GM19324 (cell line): ENCODE measurements at regions not wholly inside any gene's neighbourhood (a gene's known extent, or its start where the extent isn't known, plus 50 kb on each side); places are given as distances from the start of the nearest gene placed in this dataset.

Experiments
- ATAC-seq: cut with Tn5 transposase; IDR thresholded peaks from one replicate; pipeline ENCODE4 v1.9.1; 2021; ENCODE audit warnings: mild to moderate bottlenecking, moderate library complexity; ENCODE audit not compliant: unreplicated experiment, low FRiP score

DNA sequence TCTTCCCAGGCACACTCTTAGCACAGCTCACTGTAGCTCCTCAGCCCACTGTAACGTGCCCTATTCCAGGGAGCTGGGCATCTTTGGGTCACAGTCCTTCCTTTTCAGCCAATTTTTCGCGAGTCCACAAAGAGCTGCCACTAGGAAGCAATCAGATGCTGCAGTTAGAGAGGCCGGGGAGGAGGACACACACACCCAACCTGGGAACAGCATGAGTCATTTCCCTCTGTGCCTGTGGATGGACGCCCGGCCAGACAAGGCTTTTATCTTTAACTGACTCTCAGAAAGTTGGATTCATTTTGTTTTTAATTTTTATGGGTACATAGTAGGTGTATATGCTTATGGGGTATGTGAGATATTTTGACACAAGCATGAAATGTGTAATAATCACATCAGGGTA lies 918.6 kb downstream of the UQCRFS1 start:
- no peak for ATAC-seq

DNA sequence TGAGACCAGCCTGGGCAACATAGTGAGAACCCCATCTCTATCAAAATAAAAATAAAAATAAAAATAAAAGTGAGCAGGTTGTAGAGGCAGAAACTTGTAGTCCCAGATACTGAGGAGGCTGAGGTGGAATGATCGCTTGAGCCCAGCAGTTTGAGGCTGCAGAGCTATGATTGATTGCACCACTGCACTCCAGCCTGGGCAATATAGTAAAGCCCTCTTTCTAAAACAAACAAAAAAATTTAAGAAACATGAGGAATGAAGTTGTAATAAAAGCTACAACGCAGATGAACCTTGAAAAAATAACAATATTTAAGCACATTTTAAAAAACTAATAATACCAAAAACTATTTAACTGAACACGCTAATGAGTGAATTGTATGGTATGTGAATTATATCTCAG lies 919.3 kb downstream of the UQCRFS1 start:
- no peak for ATAC-seq

DNA sequence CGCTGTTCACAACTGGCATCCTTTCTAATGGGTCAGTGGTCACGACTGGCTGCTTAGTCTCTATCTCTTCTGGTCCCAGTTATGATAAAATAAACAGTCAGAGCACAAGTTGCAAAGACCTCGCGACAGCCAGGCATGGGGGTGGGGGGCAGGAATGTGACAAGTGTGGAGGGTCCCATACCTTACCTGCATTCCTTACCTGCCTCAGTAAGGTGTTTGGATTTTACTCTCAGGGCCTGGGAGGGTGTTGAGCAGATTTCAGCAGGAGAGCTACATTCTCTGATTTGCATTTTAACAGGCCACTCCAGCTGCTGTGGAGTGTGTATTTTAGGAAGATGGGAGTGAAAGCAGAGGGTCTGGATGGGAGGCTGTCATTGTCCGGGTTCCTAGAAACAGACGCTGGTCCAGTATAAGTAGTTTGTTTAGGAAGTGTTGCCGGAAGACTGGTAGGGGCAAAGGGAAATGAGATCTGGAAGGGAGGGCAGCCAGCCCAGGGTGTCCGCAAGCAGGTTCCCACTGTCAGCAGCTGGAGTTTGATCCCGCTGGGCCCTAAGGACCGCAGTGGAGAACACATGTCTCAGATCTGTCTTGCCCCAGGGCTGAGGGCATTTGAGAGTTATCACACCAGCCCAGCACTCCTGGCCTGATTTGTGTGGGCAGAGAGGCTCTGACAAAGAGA lies 920.0 kb downstream of the UQCRFS1 start:
- ATAC-seq = no peak

DNA sequence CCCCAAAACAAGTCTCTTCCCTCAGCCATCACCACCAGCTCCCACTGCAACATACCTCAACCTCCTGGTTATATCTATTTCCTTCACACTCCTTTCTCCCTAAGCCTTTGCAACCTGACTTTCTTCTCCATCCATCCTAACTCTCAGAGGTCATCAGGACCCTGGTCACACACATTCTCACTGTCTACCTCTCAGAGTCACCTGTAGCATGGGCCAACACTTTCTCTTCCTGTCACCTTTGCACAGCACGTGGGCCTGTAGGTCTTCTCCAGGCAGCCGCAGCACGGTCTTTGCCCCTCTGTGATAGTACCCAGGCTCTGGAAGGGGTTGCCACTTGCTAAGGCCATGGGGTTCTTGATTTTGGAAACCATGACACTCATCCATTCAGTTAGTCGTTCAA lies 921.1 kb downstream of the UQCRFS1 start:
- no peak for ATAC-seq

DNA sequence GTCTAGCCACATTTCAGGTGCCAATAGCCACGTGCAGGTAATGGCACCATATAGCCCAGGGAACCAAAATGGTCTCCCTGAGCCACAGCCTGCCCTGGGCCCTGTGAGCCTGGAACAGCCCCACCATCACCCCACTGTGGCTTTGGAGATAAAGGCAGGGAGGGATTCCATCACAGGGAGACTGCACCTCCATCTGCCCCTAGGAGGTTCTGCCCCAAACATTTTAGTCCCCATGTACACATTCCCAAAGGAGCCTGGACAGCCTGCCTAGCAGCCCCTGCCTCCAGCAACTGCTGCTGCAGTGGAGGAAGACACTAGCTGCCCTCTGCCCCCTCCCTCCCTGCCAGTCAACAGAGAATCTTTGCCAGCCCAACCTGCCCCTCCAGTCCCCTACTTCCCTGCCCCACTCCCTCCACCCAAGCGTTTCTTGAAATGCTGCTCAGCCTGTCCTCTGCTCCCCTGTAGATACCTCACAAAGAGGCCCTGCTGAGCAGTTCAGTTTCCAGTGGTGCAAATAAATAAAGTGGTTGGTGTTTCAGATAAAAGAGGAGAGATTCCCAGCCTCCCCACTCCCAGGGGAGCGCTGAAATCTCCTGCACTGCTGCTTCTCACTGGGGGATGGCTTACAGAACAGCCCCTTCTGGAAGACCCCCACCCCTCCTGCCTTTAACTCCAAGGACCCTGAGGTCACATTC lies 921.8 kb downstream of the UQCRFS1 start:
- no peak for ATAC-seq

DNA sequence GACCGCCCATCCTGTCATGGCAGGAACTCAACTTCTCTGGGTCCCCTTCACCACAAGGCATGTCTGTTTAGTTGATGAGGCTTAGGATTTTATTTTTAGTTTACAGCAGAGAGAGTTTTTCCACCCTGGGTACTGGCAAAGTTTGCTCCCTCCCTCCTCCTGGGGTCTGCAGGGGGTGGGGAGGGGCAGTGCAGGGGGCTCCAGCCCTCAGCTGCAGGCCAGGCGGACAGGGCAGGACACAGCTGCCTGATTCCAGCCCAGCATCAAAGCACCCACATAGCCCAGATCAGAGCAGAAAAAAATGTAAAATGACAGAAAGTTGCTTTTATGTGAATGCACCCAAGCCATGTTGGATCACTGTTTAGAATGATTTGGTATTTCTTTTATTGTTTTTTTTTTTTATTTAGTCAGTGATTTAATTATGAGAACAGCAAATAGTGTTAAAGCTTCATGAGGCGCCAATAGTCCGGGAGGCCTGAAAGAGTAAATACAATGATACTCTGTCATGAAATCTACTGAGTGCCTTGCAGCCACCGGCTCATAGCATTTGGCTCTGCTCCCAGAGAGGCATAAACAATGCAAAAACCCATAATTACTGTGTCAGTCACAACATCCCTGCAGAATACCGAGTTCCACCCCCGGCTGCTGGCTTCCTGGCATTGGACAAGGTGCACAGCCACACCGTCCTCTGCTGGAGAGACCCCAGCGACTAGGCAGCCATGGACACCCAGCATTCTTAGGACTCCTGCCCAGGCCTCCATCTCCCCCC lies 923.5 kb downstream of the UQCRFS1 start:
- ATAC-seq = no peak

DNA sequence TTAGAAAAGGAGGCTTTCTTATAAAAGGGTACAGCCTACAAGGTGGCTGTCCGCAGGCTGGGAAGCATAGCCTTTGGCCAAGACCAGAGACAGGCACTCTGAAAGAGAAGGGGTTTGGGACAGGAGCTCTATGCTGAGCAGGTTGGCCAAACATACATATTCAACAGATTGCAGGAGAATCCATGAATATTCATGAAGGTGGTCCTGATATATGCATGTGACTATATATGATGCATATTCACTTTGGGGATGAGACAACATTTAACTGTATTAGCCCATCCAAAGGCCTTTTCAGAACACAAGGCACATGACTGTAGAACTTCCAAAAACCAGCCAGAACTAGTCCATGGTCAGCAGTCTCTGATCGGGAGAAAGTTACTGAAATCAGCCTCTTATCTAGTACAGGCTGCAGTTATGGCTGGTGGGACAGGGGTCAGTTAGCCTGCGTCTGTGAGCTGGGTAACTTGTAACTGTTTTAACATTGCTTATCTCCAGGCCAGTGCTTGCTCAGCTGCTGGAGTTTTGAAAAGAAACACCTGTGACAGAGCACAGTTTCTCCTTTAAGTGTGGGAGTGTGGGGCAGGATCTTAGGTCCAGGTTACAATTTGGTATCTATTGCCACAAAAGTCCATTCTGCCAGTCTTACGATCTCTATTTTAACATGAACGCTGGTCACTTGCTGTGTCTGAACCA lies 924.2 kb downstream of the UQCRFS1 start:
- no peak for ATAC-seq

DNA sequence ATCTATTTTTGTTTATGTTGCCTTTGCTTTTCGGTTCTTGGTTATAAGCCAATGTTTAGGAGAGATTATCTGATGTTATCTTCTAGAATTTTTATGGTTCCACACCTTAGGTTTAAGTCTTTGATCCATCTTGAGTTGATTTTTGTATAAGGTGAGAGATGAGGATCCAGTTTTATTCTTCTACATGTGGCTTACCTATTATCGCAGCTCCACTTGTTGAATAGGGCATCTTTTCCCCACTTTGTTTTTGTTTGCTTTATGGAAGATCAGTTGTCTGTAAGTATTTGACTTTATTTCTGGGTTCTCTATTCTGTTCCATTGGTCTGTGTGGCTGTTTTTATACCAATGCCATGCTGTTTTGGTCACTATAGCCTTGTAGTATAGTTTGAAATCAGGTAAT lies 927.0 kb downstream of the UQCRFS1 start:
- ATAC-seq = no peak

DNA sequence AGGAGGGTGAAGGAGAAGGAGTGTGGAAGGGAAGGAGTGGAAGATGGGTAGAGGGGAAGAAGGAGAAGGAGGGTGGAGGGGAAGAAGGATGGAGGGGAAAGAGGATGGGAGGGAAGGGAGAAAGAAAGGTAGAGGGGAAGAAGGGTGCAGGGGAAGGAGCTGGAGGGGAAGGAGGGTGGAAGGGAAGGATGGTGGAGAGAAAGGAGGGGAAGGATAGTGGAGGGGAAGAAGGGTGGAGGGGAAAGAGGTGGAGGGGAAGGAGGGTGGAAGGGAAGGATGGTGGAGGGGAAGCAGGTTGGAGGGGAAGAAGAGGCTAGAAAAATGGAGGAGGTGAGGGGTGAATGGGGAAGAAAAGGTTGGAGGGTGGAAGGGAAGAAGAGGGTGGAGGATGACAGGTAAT lies 927.9 kb downstream of the UQCRFS1 start:
- ATAC-seq = no peak

DNA sequence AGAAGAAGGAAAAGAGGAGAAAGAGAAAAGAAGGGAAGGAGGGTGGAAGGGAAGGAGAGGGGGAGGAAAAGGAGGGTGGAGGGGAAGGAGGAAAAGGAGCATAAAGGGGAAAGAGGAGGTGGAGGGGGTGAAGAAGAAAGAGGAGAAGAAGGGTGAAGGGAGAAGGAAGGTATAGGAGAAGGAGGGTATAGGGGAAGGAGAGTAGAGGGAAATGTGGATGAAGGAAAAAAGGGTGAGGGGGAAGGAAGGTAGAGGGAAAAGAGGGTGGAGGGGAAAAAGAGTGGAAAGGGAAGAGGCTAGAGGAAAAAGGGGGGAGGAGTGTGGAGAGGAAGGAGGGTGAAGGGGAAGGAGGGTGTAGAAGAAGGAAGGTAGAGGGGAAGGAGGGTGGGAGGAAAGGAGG lies 928.6 kb downstream of the UQCRFS1 start:
- ATAC-seq = no peak

DNA sequence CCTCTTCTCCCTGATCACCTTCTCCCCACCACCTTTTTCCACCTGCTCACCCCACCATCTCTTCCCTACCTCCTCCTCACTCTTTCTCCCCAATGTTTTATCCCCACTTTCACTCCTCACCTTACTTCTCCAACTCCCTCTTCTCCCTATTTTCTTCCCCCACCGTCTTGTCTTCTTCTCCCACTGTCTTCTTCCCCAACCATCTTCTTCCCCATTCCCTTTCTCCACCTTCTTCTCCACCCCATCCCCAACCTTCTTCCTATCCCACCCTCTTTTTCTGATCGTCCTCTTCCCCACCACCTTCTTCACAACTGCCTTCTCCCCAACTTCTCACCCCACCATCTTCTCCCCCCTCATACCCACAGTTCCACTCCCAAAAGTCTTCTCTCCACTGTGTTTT lies 929.4 kb downstream of the UQCRFS1 start:
- ATAC-seq = no peak

DNA sequence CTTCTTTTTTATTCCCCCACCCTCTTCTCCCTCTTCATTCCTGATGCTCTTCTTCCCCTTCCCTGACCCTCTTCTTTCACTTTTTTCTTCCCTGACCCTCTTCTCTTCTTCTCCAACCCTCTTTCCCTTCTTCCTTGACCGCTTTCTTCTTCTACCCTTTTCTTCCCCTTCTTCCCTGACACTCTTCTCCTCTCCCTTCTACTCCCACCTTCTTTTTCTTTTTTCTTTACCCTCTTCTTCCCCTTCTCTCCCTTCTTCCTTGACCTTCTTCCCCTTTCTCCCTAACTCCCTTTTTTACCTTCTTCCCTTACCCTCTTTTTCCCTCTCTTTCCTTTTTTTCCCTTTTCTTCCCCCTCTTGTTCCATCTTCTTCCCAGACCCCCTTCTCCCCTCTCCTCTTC lies 931.3 kb downstream of the UQCRFS1 start:
- ATAC-seq = no peak

DNA sequence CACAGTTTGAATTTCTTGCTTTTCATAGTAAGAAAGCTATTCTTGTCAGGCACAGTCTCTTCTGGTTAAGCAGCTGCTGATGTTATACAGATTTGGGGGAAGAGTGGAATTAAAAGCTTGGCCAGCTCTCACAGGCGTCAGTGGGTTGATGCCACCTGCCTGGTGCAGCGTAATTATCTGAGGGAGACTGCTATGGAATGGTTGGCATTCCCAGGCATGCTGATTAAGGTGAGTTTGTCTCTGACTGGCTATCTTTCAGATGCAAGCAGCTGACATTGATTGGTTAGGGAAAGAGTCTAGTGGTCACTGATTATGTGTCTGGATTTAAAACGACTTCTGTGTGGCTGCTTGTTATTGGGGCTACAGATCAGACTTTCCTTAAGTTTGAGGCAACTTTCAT lies 948.4 kb downstream of the UQCRFS1 start:
- no peak for ATAC-seq

DNA sequence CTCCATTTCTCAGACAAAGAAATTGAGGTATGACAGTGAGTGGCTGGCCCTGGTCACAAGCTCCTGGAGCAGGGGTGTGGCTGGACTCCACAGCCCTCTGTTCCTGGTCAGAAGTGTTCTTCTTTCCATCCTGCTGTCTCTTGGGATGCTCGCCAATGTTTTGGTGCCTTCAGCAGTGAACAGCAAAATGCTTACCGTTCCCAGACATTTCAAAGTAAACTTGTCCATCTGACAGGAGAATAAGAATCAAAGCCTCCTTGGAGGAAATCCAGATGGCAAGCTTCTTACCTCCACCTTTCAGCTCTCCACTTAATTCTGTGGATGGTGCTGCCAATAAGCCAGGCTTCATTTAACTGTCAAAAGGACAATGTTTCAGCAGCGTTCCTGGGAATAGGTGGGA lies 954.1 kb downstream of the UQCRFS1 start:
- ATAC-seq = no peak

DNA sequence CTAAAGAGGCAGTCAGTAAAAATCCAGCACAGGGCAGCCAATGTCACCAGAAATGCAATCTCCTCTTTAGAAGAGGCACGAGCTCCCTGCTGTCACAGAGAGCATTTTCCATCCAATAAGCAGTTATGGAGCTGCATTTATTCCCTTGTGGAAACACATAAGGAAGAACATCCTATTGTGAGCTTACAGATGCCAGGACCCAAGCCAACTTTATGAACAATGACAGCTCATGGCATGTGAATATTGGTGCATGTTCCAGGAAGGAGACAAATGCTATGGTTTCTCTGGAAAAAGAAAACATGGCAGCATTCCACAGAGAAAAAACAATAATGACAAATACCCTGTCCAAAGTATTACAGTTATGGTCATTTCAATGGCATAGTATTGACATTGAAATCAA lies 955.6 kb downstream of the UQCRFS1 start:
- ATAC-seq = no peak

DNA sequence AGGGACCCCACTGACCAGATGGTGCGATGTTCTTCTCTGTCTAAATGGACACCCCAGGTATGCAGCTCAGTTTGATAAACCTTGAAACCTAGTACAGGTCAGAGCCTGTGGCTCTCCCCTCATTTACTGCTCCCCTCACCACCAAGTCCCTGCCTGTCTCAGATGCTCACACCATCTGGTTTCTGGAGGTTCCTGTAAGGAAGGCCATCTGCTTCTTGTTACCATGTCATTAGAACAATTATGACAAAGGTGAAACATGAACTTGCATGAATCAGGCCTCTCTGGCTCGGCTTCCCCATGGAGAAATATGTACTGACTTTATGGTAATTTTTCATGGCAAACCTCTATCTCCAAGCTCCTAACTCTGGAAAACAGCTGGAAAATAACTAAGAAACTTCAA lies 965.7 kb downstream of the UQCRFS1 start:
- no peak for ATAC-seq

DNA sequence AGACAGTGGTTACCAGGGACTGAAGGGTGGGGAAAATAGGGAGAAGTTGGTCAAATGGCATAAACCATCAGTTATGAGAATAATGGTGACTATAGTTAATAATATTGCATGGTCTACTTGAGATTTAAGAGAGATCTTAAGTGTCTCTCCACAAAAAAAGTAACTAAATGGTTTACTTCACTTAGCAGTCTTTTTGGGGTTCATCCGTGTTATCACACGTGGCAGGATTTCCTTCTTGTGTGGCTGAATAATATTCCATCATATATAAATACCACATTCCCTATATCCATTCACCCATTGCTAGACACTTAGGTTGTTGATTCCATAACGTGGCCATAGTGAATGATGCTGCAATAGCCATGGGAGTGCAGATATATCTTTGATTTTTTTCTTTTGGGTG lies 967.0 kb downstream of the UQCRFS1 start:
- no peak for ATAC-seq

DNA sequence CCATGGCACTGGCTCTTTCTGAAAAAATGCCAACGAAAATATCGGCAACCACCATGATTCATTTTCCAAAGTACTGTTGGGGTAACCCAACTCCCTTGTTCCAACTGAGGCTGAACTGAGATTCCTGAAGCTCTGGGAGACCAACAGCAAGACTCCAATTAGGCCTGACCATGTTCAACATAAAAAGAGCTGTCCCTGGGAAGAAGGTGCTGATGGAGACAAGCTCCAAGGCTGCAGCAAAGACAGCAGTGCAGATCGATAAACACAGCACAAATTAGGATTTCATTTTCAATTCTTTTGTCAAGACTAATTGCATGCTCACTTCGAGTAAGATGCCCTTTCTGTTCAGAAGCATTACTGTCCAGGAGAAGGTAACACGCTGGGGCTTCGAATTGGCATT lies 968.0 kb downstream of the UQCRFS1 start:
- ATAC-seq = no peak

DNA sequence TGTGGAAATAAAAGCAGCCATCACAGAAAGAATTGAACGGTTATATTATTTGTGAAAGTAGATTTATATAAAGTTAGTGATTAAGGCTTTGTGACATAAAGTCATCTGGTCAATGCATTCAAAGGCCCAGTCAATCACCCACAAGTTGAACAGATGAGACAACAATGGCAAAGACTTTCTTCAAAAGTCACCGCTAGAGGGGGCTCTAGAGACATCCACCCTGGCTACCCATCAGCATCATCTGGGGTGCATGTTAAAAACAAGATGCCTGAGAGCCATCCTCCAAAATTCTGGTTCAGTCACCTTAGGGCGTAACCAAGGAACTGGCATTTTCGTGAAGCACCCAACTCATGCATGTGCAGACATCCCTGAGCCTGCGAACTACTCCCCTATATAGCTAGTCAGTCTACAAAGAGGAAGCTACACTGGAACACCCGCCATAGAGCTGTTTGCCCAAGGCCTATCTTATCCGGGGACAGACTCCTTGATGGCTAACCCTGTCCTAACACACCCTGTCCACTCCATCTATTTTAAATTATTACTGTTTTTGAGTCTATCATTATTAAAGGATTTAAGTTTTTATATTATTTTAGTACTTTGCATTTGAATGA lies 970.5 kb downstream of the UQCRFS1 start:
- no peak for ATAC-seq

DNA sequence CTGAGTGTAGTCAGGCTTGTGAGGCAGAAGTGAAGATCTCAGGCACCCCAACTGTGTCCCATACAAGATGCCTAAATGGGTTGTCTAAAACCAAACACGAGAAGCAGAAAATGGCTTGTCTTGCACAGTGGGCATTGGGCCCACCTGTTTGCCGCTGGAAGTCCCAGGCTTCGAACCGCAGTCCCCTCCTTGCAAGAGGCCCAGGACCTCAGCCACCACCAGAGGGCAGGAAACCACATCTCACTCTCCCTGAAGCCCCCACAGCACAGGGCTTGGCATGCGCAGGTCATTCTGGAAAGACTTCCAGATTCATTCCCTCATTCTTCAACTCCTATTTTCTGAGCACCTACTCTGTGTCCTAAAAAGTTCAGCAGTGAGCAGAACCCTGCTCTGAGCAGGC lies 973.7 kb downstream of the UQCRFS1 start:
- no peak for ATAC-seq
